Mesodermal cell (in vitro differentiated cells): ENCODE measurements at regions not wholly inside any gene's neighbourhood (a gene's known extent, or its start where the extent isn't known, plus 50 kb on each side); places are given as distances from the start of the nearest gene placed in this dataset.
"Not testable (repeated sequence)": the region's sequence is repeated elsewhere in the genome, so short reads cannot be mapped to it uniquely, and the experiment has no call there.

Source experiments
- H3K27ac ChIP-seq: 2 replicates; pipeline ENCODE4 v1.7.0; 2013; ENCODE audit warnings: mild to moderate bottlenecking, low read depth, low read length, moderate library complexity; ENCODE audit not compliant: severe bottlenecking
- H3K36me3 ChIP-seq: 2 replicates; pipeline ENCODE4 v1.7.1; 2013; ENCODE audit warnings: mild to moderate bottlenecking, low read length, moderate library complexity; ENCODE audit not compliant: control insufficient read depth, insufficient read depth
- H3K4me1 ChIP-seq: one replicate; pipeline ENCODE4 v1.7.1; 2013; ENCODE audit warnings: mild to moderate bottlenecking, low read length; ENCODE audit not compliant: insufficient read depth, control insufficient read depth, poor library complexity, severe bottlenecking
- H3K4me3 ChIP-seq: 2 replicates; pipeline ENCODE4 v1.7.0; 2013; ENCODE audit warnings: low read length, control low read depth, mild to moderate bottlenecking; ENCODE audit not compliant: insufficient read depth, poor library complexity, severe bottlenecking; ENCODE audit errors: extremely low read depth
- H3K9me3 ChIP-seq: 2 replicates; pipeline ENCODE4 v1.7.1; 2013; ENCODE audit warnings: mild to moderate bottlenecking, low read length, moderate library complexity; ENCODE audit not compliant: control insufficient read depth
- WGBS, 2 experiments: methylation state at CpG; one replicate each; pipeline ENCODE4 v1.1.5; 2013; ENCODE audit warnings: missing lambda C conversion rate in 2 of 2; ENCODE audit not compliant: insufficient coverage in 2 of 2; 5-methylcytosine and 5-hydroxymethylcytosine counted together

- Histone ChIP-seq H3K27ac (no peak overlapping the region), H3K9me3 (peaks cover 37% of the 10 kb centered on the region), H3K36me3 (no peaks in the 10 kb centered on the region), H3K4me1 (no peaks in the 10 kb centered on the region), H3K4me3 (no peak overlapping the region)
- 41 to 59% methylated on average over 4 to 6 of the region's 6 CpGs for WGBS, 2 experiments
Measured at GRCh38 chr7:56222866-56223265, 106.6 kb upstream of the NUPR2 start.

GRCh38 chr7:56219017-56219416, 102.8 kb upstream of the NUPR2 start:
- Histone ChIP-seq H3K4me1 (no peaks in the 10 kb centered on the region), H3K36me3 (no peaks in the 10 kb centered on the region), H3K9me3 (peaks cover 64% of the 10 kb centered on the region), H3K27ac (no peak overlapping the region), H3K4me3 (no peak overlapping the region)
- 16 to 30% methylated on average over 2 to 3 of the region's 5 CpGs for WGBS, 2 experiments

- 63 to 82% methylated on average over 4 of the region's 4 CpGs for WGBS, 2 experiments
- H3K4me1 ChIP-seq, result no peaks in the 10 kb centered on the region
- H3K36me3 ChIP-seq, result no peaks in the 10 kb centered on the region
- H3K4me3 ChIP-seq, result no peak overlapping the region
- no peak overlapping the region for H3K27ac ChIP-seq
- H3K9me3 ChIP-seq, result peaks cover 63% of the 10 kb centered on the region
Measured at GRCh38 chr7:56218510-56218909, 102.3 kb upstream of the NUPR2 start.

GRCh38 chr7:56213574-56213973, 97.4 kb upstream of the NUPR2 start:
- WGBS, 2 experiments, result no CpG with 5 or more reads among the region's 1 CpG
- no peak overlapping the region for H3K27ac ChIP-seq
- H3K9me3 ChIP-seq, result peaks cover 77% of the 10 kb centered on the region
- H3K36me3 ChIP-seq, result no peaks in the 10 kb centered on the region
- no peak overlapping the region for H3K4me3 ChIP-seq
- no peaks in the 10 kb centered on the region for H3K4me1 ChIP-seq

- H3K36me3 ChIP-seq, result no peaks in the 10 kb centered on the region
- no peak overlapping the region for H3K27ac ChIP-seq
- no peak overlapping the region for H3K4me3 ChIP-seq
- H3K4me1 ChIP-seq, result no peaks in the 10 kb centered on the region
- peaks cover 50% of the 10 kb centered on the region for H3K9me3 ChIP-seq
- WGBS, 2 experiments, result no CpG with 5 or more reads among the region's 1 CpG
Measured at GRCh38 chr7:56206420-56206819, 90.2 kb upstream of the NUPR2 start.

GRCh38 chr7:56199639-56200038, 83.4 kb upstream of the NUPR2 start:
- no peaks in the 10 kb centered on the region for H3K4me1 ChIP-seq
- WGBS, 2 experiments, result 80% methylated on average over 2 of the region's 4 CpGs; no CpG with 5 or more reads in 1 of the 2 experiments
- no peak overlapping the region for H3K4me3 ChIP-seq
- peaks cover 59% of the 10 kb centered on the region for H3K9me3 ChIP-seq
- no peaks in the 10 kb centered on the region for H3K36me3 ChIP-seq
- H3K27ac ChIP-seq, result no peak overlapping the region

GRCh38 chr7:56196195-56196594, 80.0 kb upstream of the NUPR2 start:
- WGBS, 2 experiments, result 74 to 76% methylated on average over 4 to 8 of the region's 8 CpGs
- not testable (repeated sequence) for H3K4me1 ChIP-seq

GRCh38 chr7:56188823-56189346, 72.7 kb upstream of the NUPR2 start:
- Histone ChIP-seq H3K9me3 (peaks cover 49% of the 10 kb centered on the region), H3K36me3 (no peaks in the 10 kb centered on the region), H3K4me3 (no peak overlapping the region), H3K4me1 (no peaks in the 10 kb centered on the region), H3K27ac (no peak overlapping the region)
- 0 to 22% methylated on average over 1 of the region's 1 CpG for WGBS, 2 experiments

More at GRCh38 chr7:56196195-56196594, 80.0 kb upstream of the NUPR2 start:
- H3K27ac ChIP-seq, H3K4me3 ChIP-seq, H3K36me3 ChIP-seq: not testable (repeated sequence)
- peaks cover 62% of the 10 kb centered on the region for H3K9me3 ChIP-seq

GRCh38 chr7:56188376-56188775, 72.2 kb upstream of the NUPR2 start:
- Histone ChIP-seq H3K9me3 (peaks cover 50% of the 10 kb centered on the region), H3K4me1 (no peaks in the 10 kb centered on the region)
- WGBS, 2 experiments, result 20% methylated on average over 1 of the region's 1 CpG; no CpG with 5 or more reads in 1 of the 2 experiments

GRCh38 chr7:56181010-56181409, 64.8 kb upstream of the NUPR2 start:
- WGBS, 2 experiments, result no CpG with 5 or more reads among the region's 2 CpGs
- Histone ChIP-seq H3K9me3 (peaks cover 39% of the 10 kb centered on the region), H3K27ac (no peak overlapping the region), H3K4me1 (no peaks in the 10 kb centered on the region), H3K36me3 (no peaks in the 10 kb centered on the region), H3K4me3 (no peak overlapping the region)

More at GRCh38 chr7:56188376-56188775, 72.2 kb upstream of the NUPR2 start:
- Histone ChIP-seq H3K36me3 (no peaks in the 10 kb centered on the region), H3K27ac (no peak overlapping the region), H3K4me3 (no peak overlapping the region)

- Histone ChIP-seq H3K4me1 (no peaks in the 10 kb centered on the region), H3K9me3 (peaks cover 50% of the 10 kb centered on the region), H3K4me3 (no peak overlapping the region), H3K36me3 (no peaks in the 10 kb centered on the region), H3K27ac (no peak overlapping the region)
- WGBS, 2 experiments, result 84% methylated on average over 13 of the region's 13 CpGs
Measured at GRCh38 chr7:56175771-56176170, 59.6 kb upstream of the NUPR2 start.
